ELR (cell line): ENCODE measurements at regions not wholly inside any gene's neighbourhood (a gene's known extent, or its start where the extent isn't known, plus 50 kb on each side); places are given as distances from the start of the nearest gene placed in this dataset.
A peak's percentile ranks its signal among the peaks of the same experiment; 100 is the strongest.
"Not testable (repeated sequence)": the region's sequence is repeated elsewhere in the genome, so short reads cannot be mapped to it uniquely, and the experiment has no call there.

Source experiments
- DNase-seq: peaks from one replicate; pipeline ENCODE4 v3.0.0-alpha.2; 2015; ENCODE audit warnings: low read depth

- DNase-seq = not testable (repeated sequence)
Observed at GRCh38 chrX:63179852-63180251, 171.3 kb downstream of the SPIN4 start.

- DNase-seq = not testable (repeated sequence)
Observed at GRCh38 chrX:63176578-63176977, 174.6 kb downstream of the SPIN4 start.

- not testable (repeated sequence) for DNase-seq
Observed at GRCh38 chrX:63173841-63174718, 177.1 kb downstream of the SPIN4 start.

- DNase-seq = not testable (repeated sequence)
Observed at GRCh38 chrX:63169416-63169815, 181.7 kb downstream of the SPIN4 start.

- DNase-seq = not testable (repeated sequence)
Observed at GRCh38 chrX:63168949-63169348, 182.2 kb downstream of the SPIN4 start.

GRCh38 chrX:63167002-63167401, 184.1 kb downstream of the SPIN4 start:
- not testable (repeated sequence) for DNase-seq

GRCh38 chrX:63160994-63161393, 190.1 kb downstream of the SPIN4 start:
- not testable (repeated sequence) for DNase-seq

GRCh38 chrX:63160340-63160739, 190.8 kb downstream of the SPIN4 start:
- not testable (repeated sequence) for DNase-seq

GRCh38 chrX:63145526-63145925, 205.6 kb downstream of the SPIN4 start:
- not testable (repeated sequence) for DNase-seq

- not testable (repeated sequence) for DNase-seq
Observed at GRCh38 chrX:63142588-63142987, 208.5 kb downstream of the SPIN4 start.

- not testable (repeated sequence) for DNase-seq
Observed at GRCh38 chrX:63135859-63136258, 215.3 kb downstream of the SPIN4 start.

- DNase-seq = peak; percentile 14
Observed at GRCh38 chrX:63128509-63128908, 222.6 kb downstream of the SPIN4 start.

- DNase-seq = no peak
Observed at GRCh38 chrX:63115196-63115595, 235.9 kb downstream of the SPIN4 start.

GRCh38 chrX:63101879-63102620, 249.1 kb downstream of the SPIN4 start:
- DNase-seq = no peak

GRCh38 chrX:63058204-63058603, 292.9 kb downstream of the SPIN4 start:
- no peak for DNase-seq

- no peak for DNase-seq
Observed at GRCh38 chrX:63050225-63050624, 300.9 kb downstream of the SPIN4 start.

- no peak for DNase-seq
Observed at GRCh38 chrX:63032811-63033210, 318.3 kb downstream of the SPIN4 start.

- DNase-seq = no peak
Observed at GRCh38 chrX:63013549-63013948, 337.6 kb downstream of the SPIN4 start.

GRCh38 chrX:63012574-63012973, 338.6 kb downstream of the SPIN4 start:
- no peak for DNase-seq

- DNase-seq = not testable (repeated sequence)
Observed at GRCh38 chrX:63000196-63000595, 350.9 kb downstream of the SPIN4 start.
